Liver (tissue), 7 donors: ENCODE measurements at regions not wholly inside any gene's neighbourhood (a gene's known extent, or its start where the extent isn't known, plus 50 kb on each side); places are given as distances from the start of the nearest gene placed in this dataset.
A peak's percentile ranks its signal among the peaks of the same experiment; 100 is the strongest.

Experiments used
- DNase-seq: peaks from one replicate; pipeline ENCODE4 v3.0.0-alpha.2; 2017; ENCODE audit warnings: low spot score
- H3K27ac ChIP-seq, 2 donors: one replicate each; pipeline ENCODE4 v1.7.0; 2013; ENCODE audit warnings: inconsistent platforms in 2 of 2, low read length in 2 of 2, control low read depth in 1 of 2, low read depth in 1 of 2, mild to moderate bottlenecking in 1 of 2
- H3K27me3 ChIP-seq, 4 donors: one replicate each; pipeline versions ENCODE4 v1.6.1 to v1.7.0; 2013; ENCODE audit warnings: low read length in 3 of 4, inconsistent platforms in 1 of 4, mild to moderate bottlenecking in 1 of 4, moderate library complexity in 1 of 4; ENCODE audit not compliant: control insufficient read depth in 4 of 4, insufficient read depth in 4 of 4
- H3K36me3 ChIP-seq, 4 donors: one replicate each; pipeline versions ENCODE4 v1.6.1 to v1.7.0; 2013; ENCODE audit warnings: low read length in 3 of 4, mild to moderate bottlenecking in 3 of 4, low read depth in 1 of 4, moderate library complexity in 1 of 4; ENCODE audit not compliant: control insufficient read depth in 4 of 4, insufficient read depth in 3 of 4
- H3K4me1 ChIP-seq, 4 donors: one replicate each; pipeline versions ENCODE4 v1.6.1 to v1.7.0; 2013; ENCODE audit warnings: low read length in 3 of 4, mild to moderate bottlenecking in 3 of 4, moderate library complexity in 1 of 4; ENCODE audit not compliant: control insufficient read depth in 4 of 4, insufficient read depth in 4 of 4
- H3K4me3 ChIP-seq, 3 donors: one replicate each; pipeline versions ENCODE4 v1.6.1 to v1.7.0; 2013; ENCODE audit warnings: low read length in 3 of 3, control low read depth in 1 of 3, low read depth in 1 of 3, mild to moderate bottlenecking in 1 of 3
- H3K9ac ChIP-seq, 2 donors: one replicate each; pipeline ENCODE4 v1.7.0; 2013; ENCODE audit warnings: low read length in 2 of 2, mild to moderate bottlenecking in 2 of 2, moderate library complexity in 2 of 2, control low read depth in 1 of 2, low read depth in 1 of 2
- H3K9me3 ChIP-seq, 4 donors: one replicate each; pipeline versions ENCODE4 v1.6.1 to v1.7.0; 2013; ENCODE audit warnings: low read length in 3 of 4; ENCODE audit not compliant: control insufficient read depth in 4 of 4
- FOXA1 ChIP-seq: IDR thresholded peaks from 2 replicates; pipeline ENCODE4 v1.6.1; 2016; ENCODE audit warnings: antibody characterized with exemption
- FOXA2 ChIP-seq: IDR thresholded peaks from 2 replicates; pipeline ENCODE4 v1.6.1; 2016; ENCODE audit warnings: antibody characterized with exemption
- GABPA ChIP-seq, 2 donors: IDR thresholded peaks in 1 of 2; conservative IDR thresholded peaks in 1 of 2; 2 replicates each; pipeline ENCODE4 v1.6.1; 2016; ENCODE audit warnings: antibody characterized with exemption in 2 of 2, mild to moderate bottlenecking in 1 of 2, moderate library complexity in 1 of 2
- HNF4A ChIP-seq, 2 donors: conservative IDR thresholded peaks; 2 replicates each; pipeline ENCODE4 v1.6.1; 2016; ENCODE audit warnings: antibody characterized with exemption in 2 of 2, mild to moderate bottlenecking in 2 of 2
- HNF4G ChIP-seq: IDR thresholded peaks from 2 replicates; pipeline ENCODE4 v1.6.1; 2016; ENCODE audit warnings: antibody characterized with exemption
- JUND ChIP-seq, 2 donors: IDR thresholded peaks; 2 replicates each; pipeline ENCODE4 v1.6.1; 2016; ENCODE audit warnings: antibody characterized with exemption in 2 of 2
- RAD21 ChIP-seq, 2 donors: IDR thresholded peaks; 2 replicates each; pipeline ENCODE4 v1.6.1; 2016; ENCODE audit warnings: antibody characterized with exemption in 2 of 2, mild to moderate bottlenecking in 2 of 2
- REST ChIP-seq: IDR thresholded peaks from 2 replicates; pipeline ENCODE4 v1.6.1; 2016; ENCODE audit warnings: antibody characterized with exemption, mild to moderate bottlenecking
- RXRA ChIP-seq, 2 donors: IDR thresholded peaks; 2 replicates each; pipeline ENCODE4 v1.6.1; 2017 to 2018; ENCODE audit warnings: antibody characterized with exemption in 2 of 2, mild to moderate bottlenecking in 1 of 2
- SP1 ChIP-seq: IDR thresholded peaks from 2 replicates; pipeline ENCODE4 v1.6.1; 2018; ENCODE audit warnings: antibody characterized with exemption, mild to moderate bottlenecking
- TAF1 ChIP-seq: conservative IDR thresholded peaks from 2 replicates; pipeline ENCODE4 v1.6.1; 2016; ENCODE audit warnings: antibody characterized with exemption, mild to moderate bottlenecking
- YY1 ChIP-seq: IDR thresholded peaks from 2 replicates; pipeline ENCODE4 v1.6.1; 2016; ENCODE audit warnings: antibody characterized with exemption, mild to moderate bottlenecking
- WGBS: extraction: QIAGEN DNeasy Blood & Tissue Kit; methylation state at CpG from one replicate; pipeline ENCODE4 v1.1.7; 2013; 5-methylcytosine and 5-hydroxymethylcytosine counted together
- TF ChIP-seq, protein P1 (sequence below): IDR thresholded peaks from 2 replicates; pipeline ENCODE4 v1.6.1; 2016; ENCODE audit warnings: antibody characterized with exemption
- donor health status: healthy.
- donor health status: healthy.
- donor health status: healthy.
- donor health status: healthy.

DNA sequence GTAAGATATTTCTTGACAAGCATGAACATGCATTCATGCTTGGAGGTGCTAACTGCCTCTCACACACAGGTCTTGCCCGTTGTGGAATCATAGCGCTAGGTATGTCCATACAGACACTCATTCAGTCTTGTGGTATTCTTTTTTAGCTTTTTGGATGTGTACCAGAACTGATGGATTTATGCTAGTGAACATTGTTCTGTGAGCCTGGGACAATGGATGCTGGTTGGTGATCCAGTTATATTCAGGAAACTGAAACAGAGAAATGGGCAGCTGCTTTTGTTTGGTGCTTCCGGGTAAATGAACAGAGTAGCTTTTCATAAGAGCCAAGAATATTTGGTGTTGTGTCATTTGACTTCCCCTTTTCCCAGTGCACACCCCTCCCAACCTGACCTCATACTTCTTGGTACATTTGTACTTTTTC lies 78.9 kb upstream of the SLC4A4 start:
- TF ChIP-seq JUND (IDR thresholded peaks at IDR 0.05) (no peak), GABPA (IDR thresholded peaks at IDR 0.05 in 1 of 2, conservative IDR thresholded peaks at IDR 0.05 in 1 of 2) (no peak), REST (no peak)
- H3K27ac ChIP-seq, result peak overlapping the region; percentile 0 to 75
- H3K4me1 ChIP-seq, result peaks cover 0 to 44% (median 16%) of the 10 kb centered on the region in 4 donors
- H3K9me3 ChIP-seq, result no peaks in the 10 kb centered on the region
- DNase-seq, result no peak
- H3K9ac ChIP-seq, result no peak overlapping the region
- no peaks in the 10 kb centered on the region for H3K36me3 ChIP-seq
- H3K27me3 ChIP-seq, result no peaks in the 10 kb centered on the region
- no peak overlapping the region for H3K4me3 ChIP-seq
- 65% methylated on average over 3 of the region's 3 CpGs for WGBS

DNA sequence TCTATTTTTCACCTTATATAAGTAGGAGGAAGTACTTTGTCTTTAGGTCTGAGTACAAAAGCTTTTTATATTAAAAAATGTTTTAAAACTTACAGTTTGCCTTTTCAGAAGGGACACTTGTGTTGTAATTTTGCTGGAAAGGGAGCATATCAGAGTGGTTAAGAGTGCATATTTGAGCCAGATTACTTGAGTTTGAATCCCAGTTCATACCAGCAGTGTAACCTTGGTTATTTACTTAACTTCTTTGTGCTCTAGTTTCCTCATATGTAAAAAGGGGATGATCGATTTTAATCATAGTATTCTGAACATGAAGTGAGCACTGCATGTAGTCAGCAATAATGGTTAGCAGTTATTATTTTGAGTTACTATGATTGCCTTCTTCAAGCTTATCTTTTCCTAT lies 78.3 kb upstream of the SLC4A4 start:
- 30% methylated on average over 1 of the region's 1 CpG for WGBS
- no peak for DNase-seq
- H3K27ac ChIP-seq, result peak overlapping the region; percentile 73 to 75
- peaks cover 0 to 43% (median 16%) of the 10 kb centered on the region in 4 donors for H3K4me1 ChIP-seq
- no peak overlapping the region for H3K4me3 ChIP-seq
- no peak for TF ChIP-seq HNF4G
- TF ChIP-seq RAD21 (IDR thresholded peaks at IDR 0.05), result peak in 1 of 2 donors; percentile 48
- peak; percentile 90 for TF ChIP-seq FOXA1
- TF ChIP-seq, protein P1, sequence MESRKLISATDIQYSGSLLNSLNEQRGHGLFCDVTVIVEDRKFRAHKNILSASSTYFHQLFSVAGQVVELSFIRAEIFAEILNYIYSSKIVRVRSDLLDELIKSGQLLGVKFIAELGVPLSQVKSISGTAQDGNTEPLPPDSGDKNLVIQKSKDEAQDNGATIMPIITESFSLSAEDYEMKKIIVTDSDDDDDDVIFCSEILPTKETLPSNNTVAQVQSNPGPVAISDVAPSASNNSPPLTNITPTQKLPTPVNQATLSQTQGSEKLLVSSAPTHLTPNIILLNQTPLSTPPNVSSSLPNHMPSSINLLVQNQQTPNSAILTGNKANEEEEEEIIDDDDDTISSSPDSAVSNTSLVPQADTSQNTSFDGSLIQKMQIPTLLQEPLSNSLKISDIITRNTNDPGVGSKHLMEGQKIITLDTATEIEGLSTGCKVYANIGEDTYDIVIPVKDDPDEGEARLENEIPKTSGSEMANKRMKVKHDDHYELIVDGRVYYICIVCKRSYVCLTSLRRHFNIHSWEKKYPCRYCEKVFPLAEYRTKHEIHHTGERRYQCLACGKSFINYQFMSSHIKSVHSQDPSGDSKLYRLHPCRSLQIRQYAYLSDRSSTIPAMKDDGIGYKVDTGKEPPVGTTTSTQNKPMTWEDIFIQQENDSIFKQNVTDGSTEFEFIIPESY, result peak; percentile 15
- peak; percentile 69 to 89 for TF ChIP-seq RXRA (IDR thresholded peaks at IDR 0.05)
- TF ChIP-seq JUND (IDR thresholded peaks at IDR 0.05), result peak; percentile 42 to 59
- peak; percentile 36 for TF ChIP-seq YY1
- TF ChIP-seq TAF1, result no peak
- peak; percentile 97 for TF ChIP-seq FOXA2
- no peak for TF ChIP-seq REST
- TF ChIP-seq HNF4A (conservative IDR thresholded peaks at IDR 0.05), result peak; percentile 46 to 60
- peak; percentile 59 for TF ChIP-seq SP1
- H3K36me3 ChIP-seq, result no peaks in the 10 kb centered on the region
- H3K9ac ChIP-seq, result peak overlapping the region in 1 of 2 donors; percentile 69
- H3K27me3 ChIP-seq, result no peaks in the 10 kb centered on the region
- no peaks in the 10 kb centered on the region for H3K9me3 ChIP-seq
